A549 (cell line): ENCODE measurements at regions not wholly inside any gene's neighbourhood (a gene's known extent, or its start where the extent isn't known, plus 50 kb on each side); places are given as distances from the start of the nearest gene placed in this dataset.

Experiments
- ATAC-seq, 2 experiments: fragments of 200-7000 bp in 1 of 2; fragments of >200 bp in 1 of 2; cut with Nextera tagmentation in 1 of 2; cut with Tn5 transposase in 1 of 2; 3 replicates each; pipeline versions ENCODE4 v1.8.0 to v1.9.1; 2018 to 2020; ENCODE audit warnings: mild to moderate bottlenecking in 1 of 2, moderate library complexity in 1 of 2
- CTCF ChIA-PET: fragments of 300-600 bp; sonication (Branson Sonifier 250); formaldehyde crosslinking; extraction: SDS; loops from one replicate; lab custom pipeline; 2021; ENCODE audit warnings: antibody characterized with exemption, inconsistent platforms; lab: Yijun Ruan, JAX
- POLR2A ChIA-PET: fragments of 350-600 bp; formaldehyde crosslinking; extraction: SDS; loops from one replicate; lab custom pipeline; 2021; ENCODE audit warnings: antibody characterized with exemption, inconsistent platforms; lab: Yijun Ruan, JAX
- DNase-seq, 2 experiments: peaks; one replicate each; pipeline versions ENCODE4 v3.0.0 to v3.0.0-alpha.2; 2011 to 2016; ENCODE audit warnings: low read depth in 1 of 2, low spot score in 1 of 2
- FAIRE-seq: peaks from 2 replicates; lab custom pipeline; 2011; peaks lifted over from hg19 to GRCh38; lab: Jason Lieb, UNC
- H3K27ac ChIP-seq, 2 experiments: fragments of >200 bp; sonication (Bioruptor Twin); formaldehyde crosslinking; 3 replicates each; pipeline ENCODE4 v1.5.1; 2016 to 2017
- H3K4me1 ChIP-seq: fragments of >200 bp; sonication (Bioruptor Twin); formaldehyde crosslinking; 3 replicates; pipeline ENCODE4 v1.6.1; 2016
- H3K4me2 ChIP-seq: fragments of >200 bp; sonication (Bioruptor Twin); formaldehyde crosslinking; 3 replicates; pipeline ENCODE4 v1.6.1; 2016
- H3K4me3 ChIP-seq: fragments of >200 bp; sonication (Bioruptor Twin); formaldehyde crosslinking; 3 replicates; pipeline ENCODE4 v1.5.1; 2016
- H3K9me3 ChIP-seq: fragments of >200 bp; sonication (Bioruptor Twin); formaldehyde crosslinking; 3 replicates; pipeline ENCODE4 v1.6.1; 2016
- BHLHE40 ChIP-seq: IDR thresholded peaks from 2 replicates; pipeline ENCODE4 v1.6.1; 2012; ENCODE audit warnings: low read depth, low read length, inconsistent platforms
- CBX2 ChIP-seq: fragments of 200-600 bp; sonication (generic); IDR thresholded peaks from 2 replicates; pipeline ENCODE4 v1.6.1; 2016; ENCODE audit warnings: low read depth, mild to moderate bottlenecking, borderline replicate concordance
- CEBPB ChIP-seq, 2 experiments: fragments of >200 bp in 1 of 2; sonication (Bioruptor Twin) in 1 of 2; formaldehyde crosslinking in 1 of 2; IDR thresholded peaks; 2 replicates each; pipeline ENCODE4 v1.6.1; 2012 to 2016
- EHF ChIP-seq: fragments of 250-450 bp; sonication (Bioruptor Pico); IDR thresholded peaks from 2 replicates; pipeline ENCODE4 v1.5.0; 2020; ENCODE audit warnings: mild to moderate bottlenecking
- EP300 ChIP-seq, 2 experiments: fragments of >200 bp; sonication (Bioruptor Twin); formaldehyde crosslinking; IDR thresholded peaks; 2 replicates in 1 of 2; 3 replicates in 1 of 2; pipeline ENCODE4 v1.6.1; 2016 to 2017
- ESRRA ChIP-seq: fragments of 150-350 bp; IDR thresholded peaks from 2 replicates; pipeline ENCODE4 v1.6.1; 2014; ENCODE audit warnings: mild to moderate bottlenecking, low read length, borderline replicate concordance
- FOSL2 ChIP-seq, 2 experiments: fragments of 450-650 bp in 1 of 2; fragments of >200 bp in 1 of 2; sonication (Bioruptor Twin) in 1 of 2; formaldehyde crosslinking; IDR thresholded peaks; 2 replicates each; pipeline versions ENCODE4 v1.5.0 to v1.6.1; 2016 to 2020; ENCODE audit warnings: mild to moderate bottlenecking in 1 of 2, moderate library complexity in 1 of 2
- FOXS1 ChIP-seq: fragments of 250-450 bp; sonication (Bioruptor Pico); IDR thresholded peaks from 2 replicates; pipeline ENCODE4 v1.5.0; 2020; ENCODE audit warnings: mild to moderate bottlenecking, moderate library complexity
- HEYL ChIP-seq: fragments of 250-450 bp; sonication (Bioruptor Pico); IDR thresholded peaks from 2 replicates; pipeline ENCODE4 v1.8.0; 2021; ENCODE audit warnings: mild to moderate bottlenecking, moderate library complexity
- MAX ChIP-seq: IDR thresholded peaks from 2 replicates; pipeline ENCODE4 v1.6.1; 2012
- NPAS2 ChIP-seq: fragments of 250-450 bp; sonication (Bioruptor Pico); IDR thresholded peaks from 2 replicates; pipeline ENCODE4 v1.8.0; 2022; ENCODE audit warnings: mild to moderate bottlenecking, moderate library complexity, borderline replicate concordance
- POLR2AphosphoS2 ChIP-seq: conservative IDR thresholded peaks from 2 replicates; pipeline ENCODE4 v1.6.1; 2012; ENCODE audit warnings: low read length, improper control_type of control experiment, inconsistent platforms
- RAD21 ChIP-seq, 2 experiments: fragments of >200 bp in 1 of 2; sonication (Bioruptor Twin) in 1 of 2; formaldehyde crosslinking in 1 of 2; IDR thresholded peaks in 1 of 2; conservative IDR thresholded peaks in 1 of 2; 2 replicates in 1 of 2; 3 replicates in 1 of 2; pipeline ENCODE4 v1.6.1; 2012 to 2018; ENCODE audit warnings: inconsistent platforms in 1 of 2
- RFX5 ChIP-seq: fragments of 450-650 bp; IDR thresholded peaks from 2 replicates; pipeline ENCODE4 v1.7.1; 2014; ENCODE audit warnings: antibody characterized with exemption, mild to moderate bottlenecking, moderate library complexity
- RNF2 ChIP-seq: fragments of 200-600 bp; sonication (generic); IDR thresholded peaks from 2 replicates; pipeline ENCODE4 v1.6.1; 2016; ENCODE audit warnings: low read depth, mild to moderate bottlenecking, antibody characterized with exemption, moderate library complexity, borderline replicate concordance
- SMC3 ChIP-seq: fragments of >200 bp; sonication (Bioruptor Twin); formaldehyde crosslinking; IDR thresholded peaks from 3 replicates; pipeline ENCODE4 v1.6.1; 2018; ENCODE audit warnings: inconsistent platforms
- SREBF2 ChIP-seq: fragments of 450-650 bp; IDR thresholded peaks from 2 replicates; pipeline ENCODE4 v1.6.1; 2014; ENCODE audit warnings: mild to moderate bottlenecking, moderate library complexity
- TFCP2L1 ChIP-seq: fragments of 250-450 bp; sonication (Bioruptor Pico); IDR thresholded peaks from 2 replicates; pipeline ENCODE4 v1.5.0; 2021; ENCODE audit warnings: mild to moderate bottlenecking
- TP53 ChIP-seq: fragments of 250-450 bp; sonication (Bioruptor Pico); IDR thresholded peaks from 2 replicates; pipeline ENCODE4 v1.5.0; 2021; ENCODE audit warnings: mild to moderate bottlenecking, moderate library complexity
- ZSCAN20 ChIP-seq: fragments of 250-450 bp; sonication (Bioruptor Pico); IDR thresholded peaks from 2 replicates; pipeline ENCODE4 v1.8.0; 2022; ENCODE audit warnings: mild to moderate bottlenecking, moderate library complexity
- WGBS: methylation state at CpG from one replicate; pipeline ENCODE4 v1.1.6; 2017; ENCODE audit errors: missing lambda C conversion rate; 5-methylcytosine and 5-hydroxymethylcytosine counted together
- TF ChIP-seq, protein P1 (sequence below): IDR thresholded peaks from 2 replicates; pipeline ENCODE4 v1.6.1; 2012; ENCODE audit warnings: low read depth, borderline replicate concordance
- TF ChIP-seq, protein P2 (sequence below): fragments of >200 bp; sonication (Bioruptor Twin); formaldehyde crosslinking; IDR thresholded peaks from 3 replicates; pipeline ENCODE4 v1.5.1; 2016

GRCh38 chr16:73753931-73754330 is 542.7 kb upstream of the PSMD7 start:
- POLR2A ChIA-PET: no interaction called here
- Histone ChIP-seq H3K4me2 (no peak overlapping the region), H3K27ac (no peak overlapping the region), H3K4me1 (no peaks in the 10 kb centered on the region), H3K9me3 (peaks cover 2% of the 10 kb centered on the region; the same call in 1 of the 3 replicates), H3K4me3 (no peak overlapping the region)
- FAIRE-seq (no peak), DNase-seq (no peak), ATAC-seq (no peak)
- 2% methylated on average over 3 of the region's 3 CpGs for WGBS
- no peak for TF ChIP-seq SREBF2
- no peak for TF ChIP-seq BHLHE40
- TF ChIP-seq TP53 (CRISPR knock-in tag): no peak
- no peak for TF ChIP-seq POLR2AphosphoS2
- no peak for TF ChIP-seq RFX5
- TF ChIP-seq ZSCAN20: no peak
- no peak for TF ChIP-seq NPAS2 (CRISPR knock-in tag)
- TF ChIP-seq, protein P1, sequence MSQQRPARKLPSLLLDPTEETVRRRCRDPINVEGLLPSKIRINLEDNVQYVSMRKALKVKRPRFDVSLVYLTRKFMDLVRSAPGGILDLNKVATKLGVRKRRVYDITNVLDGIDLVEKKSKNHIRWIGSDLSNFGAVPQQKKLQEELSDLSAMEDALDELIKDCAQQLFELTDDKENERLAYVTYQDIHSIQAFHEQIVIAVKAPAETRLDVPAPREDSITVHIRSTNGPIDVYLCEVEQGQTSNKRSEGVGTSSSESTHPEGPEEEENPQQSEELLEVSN: no peak
- no peak for TF ChIP-seq SMC3
- TF ChIP-seq EP300 (IDR thresholded peaks at IDR 0.05): no peak
- no peak for TF ChIP-seq RNF2
- TF ChIP-seq FOXS1 (CRISPR knock-in tag): no peak
- TF ChIP-seq ESRRA: no peak
- no peak for TF ChIP-seq FOSL2 (IDR thresholded peaks at IDR 0.05)
- TF ChIP-seq FOSL2 (CRISPR knock-in tag; IDR thresholded peaks at IDR 0.05): no peak
- no peak for TF ChIP-seq CBX2
- TF ChIP-seq, protein P2, sequence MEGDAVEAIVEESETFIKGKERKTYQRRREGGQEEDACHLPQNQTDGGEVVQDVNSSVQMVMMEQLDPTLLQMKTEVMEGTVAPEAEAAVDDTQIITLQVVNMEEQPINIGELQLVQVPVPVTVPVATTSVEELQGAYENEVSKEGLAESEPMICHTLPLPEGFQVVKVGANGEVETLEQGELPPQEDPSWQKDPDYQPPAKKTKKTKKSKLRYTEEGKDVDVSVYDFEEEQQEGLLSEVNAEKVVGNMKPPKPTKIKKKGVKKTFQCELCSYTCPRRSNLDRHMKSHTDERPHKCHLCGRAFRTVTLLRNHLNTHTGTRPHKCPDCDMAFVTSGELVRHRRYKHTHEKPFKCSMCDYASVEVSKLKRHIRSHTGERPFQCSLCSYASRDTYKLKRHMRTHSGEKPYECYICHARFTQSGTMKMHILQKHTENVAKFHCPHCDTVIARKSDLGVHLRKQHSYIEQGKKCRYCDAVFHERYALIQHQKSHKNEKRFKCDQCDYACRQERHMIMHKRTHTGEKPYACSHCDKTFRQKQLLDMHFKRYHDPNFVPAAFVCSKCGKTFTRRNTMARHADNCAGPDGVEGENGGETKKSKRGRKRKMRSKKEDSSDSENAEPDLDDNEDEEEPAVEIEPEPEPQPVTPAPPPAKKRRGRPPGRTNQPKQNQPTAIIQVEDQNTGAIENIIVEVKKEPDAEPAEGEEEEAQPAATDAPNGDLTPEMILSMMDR: no peak
- no peak for TF ChIP-seq TFCP2L1
- TF ChIP-seq EHF (CRISPR knock-in tag): no peak
- TF ChIP-seq HEYL: no peak
- TF ChIP-seq MAX: no peak
- CTCF ChIA-PET: interaction anchor here (1.2 kb wide), 1 partner anchor 39 kb away, joined by 3 read pairs; no protein-coding TSS in a partner anchor

DNA sequence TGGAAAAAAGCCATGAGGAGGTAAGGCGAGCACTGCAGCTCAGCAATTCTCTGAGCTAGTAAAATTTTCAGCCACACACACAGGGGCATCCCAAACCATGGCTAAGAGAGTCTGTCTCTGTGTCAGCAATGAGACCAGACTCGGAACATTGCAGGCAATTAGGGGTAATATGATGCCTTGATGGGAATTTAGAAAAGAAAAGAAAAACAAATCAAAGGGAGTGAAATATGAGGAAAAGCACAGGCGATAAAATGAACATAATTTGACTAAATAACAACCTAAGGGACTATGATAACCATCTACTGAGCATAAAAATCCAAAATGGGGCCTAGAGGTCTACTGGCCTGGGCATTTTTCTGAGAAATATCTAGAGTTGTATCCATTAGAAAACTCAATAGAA is 546.0 kb upstream of the PSMD7 start:
- Histone ChIP-seq H3K4me2 (no peak overlapping the region), H3K4me3 (no peak overlapping the region), H3K27ac (no peak overlapping the region), H3K9me3 (no peaks in the 10 kb centered on the region), H3K4me1 (no peaks in the 10 kb centered on the region)
- ATAC-seq (no peak), DNase-seq (no peak), FAIRE-seq (no peak)
- CTCF ChIA-PET: no interaction called here
- POLR2A ChIA-PET: no interaction called here
- WGBS: under 1% methylated on average over 3 of the region's 3 CpGs
- TF ChIP-seq SREBF2 (no peak), RAD21 (conservative IDR thresholded peaks at IDR 0.05 in 1 of 2, IDR thresholded peaks at IDR 0.05 in 1 of 2) (no peak), NPAS2 (CRISPR knock-in tag) (no peak), CEBPB (IDR thresholded peaks at IDR 0.05) (no peak), ESRRA (no peak), TFCP2L1 (no peak)

DNA sequence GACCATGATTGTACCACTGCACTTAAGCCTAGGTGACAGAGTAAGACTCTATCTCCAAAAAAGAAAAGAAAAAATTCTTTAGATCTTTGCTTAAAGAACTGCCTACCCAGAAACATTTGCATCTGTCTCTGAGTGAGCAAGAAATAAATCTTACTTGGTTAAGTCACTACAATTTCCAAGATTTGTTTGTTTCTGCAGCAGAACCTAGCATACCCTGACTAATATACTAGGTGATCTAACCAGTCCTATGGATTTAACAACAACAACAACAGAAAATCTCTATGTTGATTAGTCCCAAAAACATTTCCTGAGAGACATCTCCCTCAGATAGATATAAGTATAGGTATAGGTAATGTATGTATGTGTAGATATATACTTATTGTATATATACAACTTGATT is 549.3 kb upstream of the PSMD7 start:
- Histone ChIP-seq H3K4me3 (no peak overlapping the region), H3K4me1 (no peaks in the 10 kb centered on the region), H3K9me3 (no peaks in the 10 kb centered on the region), H3K4me2 (no peak overlapping the region), H3K27ac (no peak overlapping the region)
- FAIRE-seq (no peak), DNase-seq (no peak), ATAC-seq (no peak)
- ChIA-PET CTCF (no interaction called here), POLR2A (no interaction called here)
- TF ChIP-seq, protein P1: no peak
- no peak for TF ChIP-seq TFCP2L1
